Activated CD8-positive, alpha-beta T cell treated with anti-CD3 and anti-CD28 coated beads for 36 hours (primary cell): ENCODE measurements at regions not wholly inside any gene's neighbourhood (a gene's known extent, or its start where the extent isn't known, plus 50 kb on each side); places are given as distances from the start of the nearest gene placed in this dataset.

Experiments used
- ATAC-seq: fragments of 200-7000 bp; cut with Tn5 transposase; one replicate; pipeline ENCODE4 v1.10.0; 2021; ENCODE audit warnings: mild to moderate bottlenecking, moderate library complexity
- CTCF ChIA-PET: fragments of 350-600 bp; sonication (Branson Sonifier 250); formaldehyde crosslinking; loops from one replicate; lab custom pipeline; 2021; ENCODE audit warnings: antibody characterized with exemption; lab: Charles Lee
- POLR2A ChIA-PET: fragments of 350-600 bp; sonication (Branson Sonifier 250); formaldehyde crosslinking; loops from one replicate; lab custom pipeline; 2021; ENCODE audit warnings: antibody characterized with exemption; lab: Charles Lee
- DNase-seq: peaks from one replicate; pipeline ENCODE4 v3.0.0-alpha.2; 2020
- H3K27ac Mint-ChIP-seq: one replicate; pipeline ENCODE4 v1.8.0; 2021; ENCODE audit warnings: mild to moderate bottlenecking, mixed read lengths
- H3K27me3 Mint-ChIP-seq: one replicate; pipeline ENCODE4 v1.8.0; 2021; ENCODE audit warnings: mixed read lengths
- H3K36me3 Mint-ChIP-seq: one replicate; pipeline ENCODE4 v1.8.0; 2021; ENCODE audit warnings: low read depth, mixed read lengths
- H3K4me1 Mint-ChIP-seq: one replicate; pipeline ENCODE4 v1.8.0; 2021; ENCODE audit warnings: low read depth, mixed read lengths
- H3K4me3 Mint-ChIP-seq: one replicate; pipeline ENCODE4 v1.8.0; 2021; ENCODE audit warnings: mild to moderate bottlenecking, moderate library complexity, mixed read lengths
- H3K9me3 Mint-ChIP-seq: one replicate; pipeline ENCODE4 v1.8.0; 2021; ENCODE audit warnings: mixed read lengths
- intact Hi-C: fragments of 100-400 bp; cut with micrococcal nuclease; formaldehyde crosslinking; loops from one replicate; pipeline ENCODE4 v1.10.0; 2022
- TF ChIP-seq, protein P1 (sequence below): fragments of 200-600 bp; IDR thresholded peaks from one replicate; pipeline ENCODE4 v1.8.0; 2022; ENCODE audit warnings: antibody characterized with exemption, mild to moderate bottlenecking

GRCh38 chr5:163379298-163380155 is 57.9 kb upstream of the CCNG1 start:
- Mint-ChIP-seq H3K4me3 (no peak overlapping the region), H3K27me3 (peaks cover 5% of the 10 kb centered on the region), H3K27ac (no peak overlapping the region), H3K9me3 (no peaks in the 10 kb centered on the region), H3K36me3 (no peaks in the 10 kb centered on the region), H3K4me1 (no peaks in the 10 kb centered on the region)
- CTCF ChIA-PET, result interaction anchor here (0.6 to 1.0 kb wide), 2 partner anchors 29 to 32 kb away, joined by 3 to 8 read pairs; no protein-coding TSS in a partner anchor
- TF ChIP-seq, protein P1, sequence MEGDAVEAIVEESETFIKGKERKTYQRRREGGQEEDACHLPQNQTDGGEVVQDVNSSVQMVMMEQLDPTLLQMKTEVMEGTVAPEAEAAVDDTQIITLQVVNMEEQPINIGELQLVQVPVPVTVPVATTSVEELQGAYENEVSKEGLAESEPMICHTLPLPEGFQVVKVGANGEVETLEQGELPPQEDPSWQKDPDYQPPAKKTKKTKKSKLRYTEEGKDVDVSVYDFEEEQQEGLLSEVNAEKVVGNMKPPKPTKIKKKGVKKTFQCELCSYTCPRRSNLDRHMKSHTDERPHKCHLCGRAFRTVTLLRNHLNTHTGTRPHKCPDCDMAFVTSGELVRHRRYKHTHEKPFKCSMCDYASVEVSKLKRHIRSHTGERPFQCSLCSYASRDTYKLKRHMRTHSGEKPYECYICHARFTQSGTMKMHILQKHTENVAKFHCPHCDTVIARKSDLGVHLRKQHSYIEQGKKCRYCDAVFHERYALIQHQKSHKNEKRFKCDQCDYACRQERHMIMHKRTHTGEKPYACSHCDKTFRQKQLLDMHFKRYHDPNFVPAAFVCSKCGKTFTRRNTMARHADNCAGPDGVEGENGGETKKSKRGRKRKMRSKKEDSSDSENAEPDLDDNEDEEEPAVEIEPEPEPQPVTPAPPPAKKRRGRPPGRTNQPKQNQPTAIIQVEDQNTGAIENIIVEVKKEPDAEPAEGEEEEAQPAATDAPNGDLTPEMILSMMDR, result no peak
- POLR2A ChIA-PET, result no interaction called here
- intact Hi-C loops, result no loop called here
- DNase-seq (no peak), ATAC-seq (no peak)

GRCh38 chr5:163381832-163382231 is 55.6 kb upstream of the CCNG1 start:
- Mint-ChIP-seq H3K36me3 (no peaks in the 10 kb centered on the region), H3K27me3 (peaks cover 7% of the 10 kb centered on the region), H3K4me1 (no peaks in the 10 kb centered on the region), H3K27ac (no peak overlapping the region), H3K4me3 (no peak overlapping the region), H3K9me3 (no peaks in the 10 kb centered on the region)
- DNase-seq, result no peak
- intact Hi-C loops, result no loop called here
- TF ChIP-seq, protein P1, result no peak
- ATAC-seq, result no peak
- ChIA-PET CTCF (interaction anchor here (1.7 kb wide), 1 partner anchor 27 kb away, joined by 9 read pairs; no protein-coding TSS in a partner anchor), POLR2A (no interaction called here)

DNA sequence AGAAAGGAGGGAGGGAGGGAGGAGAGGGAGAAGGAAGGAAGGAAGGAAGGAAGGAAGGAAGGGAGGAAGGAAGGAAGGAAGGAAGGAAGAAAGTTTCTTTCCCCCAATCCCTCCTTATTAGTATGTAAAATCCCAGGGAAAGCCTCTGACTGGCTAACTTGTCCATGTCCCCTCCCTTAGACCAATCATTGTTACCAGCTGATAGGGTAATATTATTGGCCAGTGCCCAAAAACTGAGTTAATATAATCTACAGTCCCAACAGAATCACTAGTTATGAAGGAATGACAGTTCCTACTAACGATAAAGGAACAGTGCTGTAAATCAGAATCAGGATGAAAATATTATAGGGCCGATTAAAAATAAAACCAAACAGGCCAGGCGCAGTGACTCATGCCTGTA is 53.6 kb upstream of the CCNG1 start:
- no peaks in the 10 kb centered on the region for H3K4me1 Mint-ChIP-seq
- intact Hi-C loops, result no loop called here
- TF ChIP-seq, protein P1, result no peak
- peaks cover 9% of the 10 kb centered on the region for H3K27me3 Mint-ChIP-seq
- ATAC-seq (no peak), DNase-seq (no peak)
- no peaks in the 10 kb centered on the region for H3K9me3 Mint-ChIP-seq
- no peak overlapping the region for H3K27ac Mint-ChIP-seq
- no peak overlapping the region for H3K4me3 Mint-ChIP-seq
- ChIA-PET CTCF (no interaction called here), POLR2A (no interaction called here)
- H3K36me3 Mint-ChIP-seq, result no peaks in the 10 kb centered on the region

- intact Hi-C loops, result no loop called here
- H3K4me1 Mint-ChIP-seq, result no peaks in the 10 kb centered on the region
Measured at GRCh38 chr5:163384669-163385068, 52.7 kb upstream of the CCNG1 start.

DNA sequence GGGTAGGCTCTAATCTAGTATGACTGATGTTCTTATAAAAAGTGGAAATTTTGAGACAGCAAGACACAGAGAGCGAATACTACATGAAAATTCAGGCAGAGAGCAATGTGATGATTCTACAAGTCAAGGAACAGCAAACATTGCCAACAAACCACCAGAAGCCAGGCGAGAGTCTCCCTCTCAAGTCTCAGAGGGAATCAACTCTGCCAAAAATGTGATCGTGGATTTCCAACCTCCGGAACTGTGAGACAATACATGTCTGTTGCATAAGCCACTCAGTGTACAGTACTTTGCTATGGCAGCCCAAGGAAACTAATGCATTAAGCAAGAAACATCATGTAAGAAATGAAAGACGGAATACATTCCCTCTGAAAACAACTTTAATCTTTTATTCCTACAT is 52.1 kb upstream of the CCNG1 start:
- H3K4me3 Mint-ChIP-seq, result no peak overlapping the region
- no peaks in the 10 kb centered on the region for H3K4me1 Mint-ChIP-seq
- DNase-seq (no peak), ATAC-seq (no peak)
- peaks cover under 1% of the 10 kb centered on the region for H3K9me3 Mint-ChIP-seq
- H3K27me3 Mint-ChIP-seq, result peaks cover 10% of the 10 kb centered on the region
- intact Hi-C loops, result no loop called here
- POLR2A ChIA-PET, result no interaction called here
- CTCF ChIA-PET, result no interaction called here
- TF ChIP-seq, protein P1, result no peak
- H3K27ac Mint-ChIP-seq, result no peak overlapping the region
- H3K36me3 Mint-ChIP-seq, result no peaks in the 10 kb centered on the region

More at GRCh38 chr5:163384669-163385068, 52.7 kb upstream of the CCNG1 start:
- no peak overlapping the region for H3K27ac Mint-ChIP-seq
- DNase-seq (no peak), ATAC-seq (no peak)
- peaks cover 9% of the 10 kb centered on the region for H3K27me3 Mint-ChIP-seq
- no peaks in the 10 kb centered on the region for H3K36me3 Mint-ChIP-seq
- TF ChIP-seq, protein P1, result no peak
- ChIA-PET POLR2A (no interaction called here), CTCF (no interaction called here)
- H3K9me3 Mint-ChIP-seq, result no peaks in the 10 kb centered on the region
- H3K4me3 Mint-ChIP-seq, result no peak overlapping the region
